ENCODE measurements at regions not wholly inside any gene's neighbourhood (a gene's known extent, or its start where the extent isn't known, plus 50 kb on each side); places are given as distances from the start of the nearest gene placed in this dataset.

- no peak overlapping the region for H3K27ac ChIP-seq
- ChIA-PET CTCF (interaction anchor here (0.6 kb wide), 2 partner anchors 35 to 130 kb away, joined by 3 read pairs; no protein-coding TSS in a partner anchor), POLR2A (ENCODE audit: low non-redundant PET) (no interaction called here)
- no peak for TF ChIP-seq CTCF (conservative IDR thresholded peaks at IDR 0.05; ENCODE audit: low read depth)
- no peak for DNase-seq (ENCODE audit: low spot score)
Measured at GRCh38 chr2:156158808-156159207, 173.7 kb downstream of the NR4A2 start.

- no peak overlapping the region for H3K27ac ChIP-seq
- CTCF ChIA-PET, result no interaction called here
- DNase-seq (ENCODE audit: low spot score), result no peak
- POLR2A ChIA-PET (ENCODE audit: low non-redundant PET), result no interaction called here
- no peak for TF ChIP-seq CTCF (conservative IDR thresholded peaks at IDR 0.05; ENCODE audit: low read depth)
Measured at GRCh38 chr2:156157670-156158069, 174.9 kb downstream of the NR4A2 start.

- ChIA-PET POLR2A (ENCODE audit: low non-redundant PET) (no interaction called here), CTCF (no interaction called here)
- no peak for TF ChIP-seq CTCF (conservative IDR thresholded peaks at IDR 0.05; ENCODE audit: low read depth)
- H3K27ac ChIP-seq, result no peak overlapping the region
- DNase-seq (ENCODE audit: low spot score), result no peak
Measured at GRCh38 chr2:156156580-156156979, 175.9 kb downstream of the NR4A2 start.

GRCh38 chr2:156155319-156155718 is 177.2 kb downstream of the NR4A2 start:
- DNase-seq (ENCODE audit: low spot score), result no peak
- H3K27ac ChIP-seq, result no peak overlapping the region
- ChIA-PET POLR2A (ENCODE audit: low non-redundant PET) (no interaction called here), CTCF (no interaction called here)
- TF ChIP-seq CTCF (conservative IDR thresholded peaks at IDR 0.05; ENCODE audit: low read depth), result no peak

DNA sequence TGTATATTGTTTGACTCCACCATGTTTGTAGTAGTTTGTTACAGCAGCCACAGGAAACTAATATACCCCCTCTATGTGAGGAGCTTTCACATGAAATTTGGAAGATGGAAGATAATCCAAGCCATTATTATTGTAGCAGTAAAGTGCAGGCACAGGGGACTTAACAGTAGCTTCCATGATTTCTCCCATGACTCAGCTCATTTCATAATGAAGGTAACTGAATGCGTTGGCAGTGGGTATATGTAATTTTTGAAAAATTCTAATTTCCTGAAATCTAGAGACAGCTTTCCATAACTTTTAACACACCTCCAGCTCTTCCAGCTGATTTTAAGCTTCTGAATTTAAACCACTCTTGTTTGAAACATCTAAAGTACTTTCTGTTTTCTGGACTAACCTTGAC is 181.2 kb downstream of the NR4A2 start:
- ChIA-PET POLR2A (ENCODE audit: low non-redundant PET) (no interaction called here), CTCF (interaction anchor here (0.6 kb wide), 1 partner anchor 498 kb away, joined by 3 read pairs; no protein-coding TSS in a partner anchor)
- TF ChIP-seq CTCF (conservative IDR thresholded peaks at IDR 0.05; ENCODE audit: low read depth), result no peak
- DNase-seq (ENCODE audit: low spot score), result no peak
- no peak overlapping the region for H3K27ac ChIP-seq

DNA sequence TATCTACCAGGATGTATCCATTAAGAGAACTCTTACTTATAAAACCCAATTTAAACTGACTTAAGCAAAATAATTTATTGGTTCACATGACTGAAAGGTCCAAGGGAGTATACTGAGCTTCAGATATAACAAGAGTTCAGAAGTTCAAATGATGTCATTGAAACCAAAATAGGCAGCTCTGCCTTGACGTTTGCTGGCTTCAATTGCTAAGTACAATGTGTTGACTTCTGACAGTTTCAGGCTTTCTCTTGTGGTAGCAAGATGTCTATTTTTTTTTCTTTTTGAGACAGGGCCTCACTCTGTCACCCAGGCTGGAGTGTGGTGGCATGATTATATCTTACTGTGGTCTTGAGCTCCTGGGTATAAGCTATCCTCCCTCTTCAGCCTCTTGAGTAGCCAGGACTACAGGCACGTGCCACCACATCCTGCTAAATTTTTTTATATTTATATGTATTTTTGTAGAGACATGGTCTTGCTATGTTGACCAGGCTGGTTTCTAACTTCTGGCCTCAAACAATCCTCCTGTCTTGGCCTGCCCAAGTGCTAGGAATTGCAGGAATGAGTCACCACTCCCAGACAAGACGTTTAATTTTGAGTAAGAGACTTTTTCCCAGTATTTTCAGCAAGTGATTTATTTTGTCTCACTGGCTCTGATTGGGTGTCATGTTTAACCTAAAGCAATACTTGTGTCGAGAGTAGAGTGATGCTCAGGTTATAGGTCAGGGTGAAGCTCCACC is 184.8 kb downstream of the NR4A2 start:
- POLR2A ChIA-PET (ENCODE audit: low non-redundant PET), result no interaction called here
- no peak overlapping the region for H3K27ac ChIP-seq
- peak; percentile 32 for DNase-seq (ENCODE audit: low spot score)
- CTCF ChIA-PET, result no interaction called here
- no peak for TF ChIP-seq CTCF (conservative IDR thresholded peaks at IDR 0.05; ENCODE audit: low read depth)

Measured in RWPE1 (cell line).